Body of pancreas (tissue), 4 donors: ENCODE measurements at regions not wholly inside any gene's neighbourhood (a gene's known extent, or its start where the extent isn't known, plus 50 kb on each side); places are given as distances from the start of the nearest gene placed in this dataset.

ENCODE experiments used
- ATAC-seq: fragments of 150-250 bp; one replicate; pipeline ENCODE4 v1.9.1; 2016
- DNase-seq, 4 donors: peaks; one replicate each; pipeline ENCODE4 v3.0.0-alpha.2; 2019
- H3K27ac ChIP-seq, 4 donors: fragments of 200-600 bp; sonication (generic); 1 replicate in 3 of 4; 2 replicates in 1 of 4; pipeline versions ENCODE4 v1.5.1 to v1.6.1; 2016 to 2019; ENCODE audit warnings: mild to moderate bottlenecking in 1 of 4, mixed read lengths in 1 of 4, moderate library complexity in 1 of 4
- H3K27me3 ChIP-seq, 2 donors: fragments of 200-600 bp; sonication (generic); one replicate each; pipeline ENCODE4 v1.6.0; 2016; ENCODE audit warnings: mild to moderate bottlenecking in 1 of 2
- H3K36me3 ChIP-seq, 2 donors: fragments of 200-600 bp; sonication (generic); replicated peaks in 1 of 2; 2 replicates each; pipeline ENCODE4 v1.5.1; 2016; ENCODE audit warnings: low read depth in 2 of 2; ENCODE audit not compliant: insufficient read depth in 1 of 2
- H3K4me1 ChIP-seq: fragments of 200-600 bp; sonication (generic); one replicate; pipeline ENCODE4 v1.6.0; 2016
- H3K4me3 ChIP-seq, 2 donors: fragments of 200-600 bp; sonication (generic); 1 replicate in 1 of 2; 2 replicates in 1 of 2; pipeline ENCODE4 v1.5.1; 2016 to 2019
- H3K9me3 ChIP-seq, 3 donors: fragments of 200-600 bp; sonication (generic); 1 replicate in 2 of 3; 2 replicates in 1 of 3; pipeline ENCODE4 v1.5.1; 2016
- POLR2A ChIP-seq, 3 donors: fragments of 450-650 bp; IDR thresholded peaks; one replicate each; pipeline ENCODE4 v1.6.1; 2016; ENCODE audit warnings: antibody characterized with exemption in 3 of 3, mild to moderate bottlenecking in 2 of 3
- WGBS, 2 donors: methylation state at CpG; one replicate each; pipeline ENCODE4 v1.1.5; 2017; 5-methylcytosine and 5-hydroxymethylcytosine counted together
- intact Hi-C: fragments of 100-400 bp; cut with DNase I; formaldehyde crosslinking; loops from one replicate; pipeline ENCODE4 v1.15.1; 2023
- TF ChIP-seq, protein P1 (sequence below), 7 experiments: fragments of 450-650 bp in 4 of 7; fragments of 200-600 bp in 3 of 7; sonication (generic) in 3 of 7; IDR thresholded peaks; one replicate each; pipeline ENCODE4 v1.5.1; 2016 to 2019; ENCODE audit warnings: antibody characterized with exemption in 7 of 7

- Histone ChIP-seq H3K4me1 (no peaks in the 10 kb centered on the region), H3K36me3 (no peaks in the 10 kb centered on the region), H3K9me3 (no peaks in the 10 kb centered on the region), H3K27me3 (no peaks in the 10 kb centered on the region), H3K4me3 (no peak overlapping the region), H3K27ac (no peak overlapping the region)
- intact Hi-C loops: no loop called here
- DNase-seq: no peak
- ATAC-seq: no peak
- 35 to 54% methylated on average over 2 to 3 of the region's 3 CpGs for WGBS, 2 donors
- TF ChIP-seq, protein P1, sequence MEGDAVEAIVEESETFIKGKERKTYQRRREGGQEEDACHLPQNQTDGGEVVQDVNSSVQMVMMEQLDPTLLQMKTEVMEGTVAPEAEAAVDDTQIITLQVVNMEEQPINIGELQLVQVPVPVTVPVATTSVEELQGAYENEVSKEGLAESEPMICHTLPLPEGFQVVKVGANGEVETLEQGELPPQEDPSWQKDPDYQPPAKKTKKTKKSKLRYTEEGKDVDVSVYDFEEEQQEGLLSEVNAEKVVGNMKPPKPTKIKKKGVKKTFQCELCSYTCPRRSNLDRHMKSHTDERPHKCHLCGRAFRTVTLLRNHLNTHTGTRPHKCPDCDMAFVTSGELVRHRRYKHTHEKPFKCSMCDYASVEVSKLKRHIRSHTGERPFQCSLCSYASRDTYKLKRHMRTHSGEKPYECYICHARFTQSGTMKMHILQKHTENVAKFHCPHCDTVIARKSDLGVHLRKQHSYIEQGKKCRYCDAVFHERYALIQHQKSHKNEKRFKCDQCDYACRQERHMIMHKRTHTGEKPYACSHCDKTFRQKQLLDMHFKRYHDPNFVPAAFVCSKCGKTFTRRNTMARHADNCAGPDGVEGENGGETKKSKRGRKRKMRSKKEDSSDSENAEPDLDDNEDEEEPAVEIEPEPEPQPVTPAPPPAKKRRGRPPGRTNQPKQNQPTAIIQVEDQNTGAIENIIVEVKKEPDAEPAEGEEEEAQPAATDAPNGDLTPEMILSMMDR (IDR thresholded peaks at IDR 0.05): no peak
- no peak for TF ChIP-seq POLR2A (IDR thresholded peaks at IDR 0.05)
Observed at GRCh38 chr16:8260140-8260539, 330.2 kb downstream of the TMEM114 start.

GRCh38 chr16:8258523-8258922 lies 331.8 kb downstream of the TMEM114 start:
- Histone ChIP-seq H3K36me3 (no peaks in the 10 kb centered on the region), H3K27me3 (no peaks in the 10 kb centered on the region), H3K4me3 (no peak overlapping the region), H3K27ac (no peak overlapping the region), H3K4me1 (no peaks in the 10 kb centered on the region), H3K9me3 (no peaks in the 10 kb centered on the region)
- WGBS, 2 donors: 65 to 76% methylated on average over 7 of the region's 7 CpGs
- TF ChIP-seq POLR2A (IDR thresholded peaks at IDR 0.05): no peak
- TF ChIP-seq, protein P1 (IDR thresholded peaks at IDR 0.05): no peak
- DNase-seq (no peak), ATAC-seq (no peak)
- intact Hi-C loops: no loop called here

DNA sequence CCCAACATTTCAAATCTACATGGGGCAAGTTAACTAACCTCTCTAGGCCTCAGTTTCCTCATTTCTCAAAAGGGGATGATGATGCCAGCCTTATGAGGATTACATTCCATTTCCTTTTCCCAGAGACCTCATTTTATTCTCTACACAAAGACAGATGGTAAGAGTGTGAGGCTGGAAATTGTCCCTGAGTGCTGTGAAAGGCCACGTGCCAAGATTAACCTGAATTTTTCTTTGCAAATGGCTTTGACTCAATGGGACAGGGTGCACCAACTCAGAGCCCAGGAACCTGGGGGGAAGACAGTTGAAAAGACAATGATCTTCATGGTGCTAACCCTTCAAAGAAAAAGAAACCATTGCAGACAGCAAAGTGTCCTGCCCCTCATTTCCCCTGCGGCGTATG lies 332.8 kb downstream of the TMEM114 start:
- 85% methylated on average over 3 of the region's 3 CpGs for whole genome bisulfite sequencing, 2 donors
- no peak for ATAC-seq
- Histone ChIP-seq H3K36me3 (no peaks in the 10 kb centered on the region), H3K4me1 (no peaks in the 10 kb centered on the region), H3K27ac (no peak overlapping the region), H3K4me3 (no peak overlapping the region), H3K9me3 (no peaks in the 10 kb centered on the region), H3K27me3 (no peaks in the 10 kb centered on the region)
- intact Hi-C loops: no loop called here
- TF ChIP-seq POLR2A (IDR thresholded peaks at IDR 0.05): no peak
- no peak for DNase-seq

- 33 to 40% methylated on average over 4 of the region's 4 CpGs for WGBS, 2 donors
- intact Hi-C loops: no loop called here
- H3K4me3 ChIP-seq: no peak overlapping the region
- DNase-seq (no peak), ATAC-seq (no peak)
- no peaks in the 10 kb centered on the region for H3K4me1 ChIP-seq
- TF ChIP-seq, protein P1 (IDR thresholded peaks at IDR 0.05): no peak
- no peak for TF ChIP-seq POLR2A (IDR thresholded peaks at IDR 0.05)
- no peaks in the 10 kb centered on the region for H3K36me3 ChIP-seq
- no peaks in the 10 kb centered on the region for H3K27me3 ChIP-seq
- no peaks in the 10 kb centered on the region for H3K9me3 ChIP-seq
- H3K27ac ChIP-seq: no peak overlapping the region
Observed at GRCh38 chr16:8254405-8254804, 335.9 kb downstream of the TMEM114 start.

DNA sequence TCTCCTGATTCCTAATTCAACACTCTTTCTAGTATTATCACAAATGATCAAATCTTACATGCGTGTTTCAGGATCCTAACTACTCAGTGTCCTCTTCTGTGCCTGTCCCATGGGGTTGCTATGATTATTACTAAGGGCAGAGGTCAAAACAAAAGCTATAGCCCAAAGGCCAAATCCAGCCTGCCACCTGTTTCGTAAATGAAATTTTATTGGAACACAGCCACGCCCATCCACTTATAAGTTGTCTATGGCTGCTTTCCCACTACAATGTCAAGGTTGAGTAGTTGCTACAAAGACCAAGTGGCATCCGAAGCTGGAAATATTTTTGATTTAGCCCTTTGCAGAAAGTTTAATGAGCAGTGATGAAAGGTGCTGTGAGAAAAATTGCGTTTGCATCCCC lies 336.6 kb downstream of the TMEM114 start:
- Histone ChIP-seq H3K9me3 (no peaks in the 10 kb centered on the region), H3K27ac (no peak overlapping the region), H3K36me3 (no peaks in the 10 kb centered on the region), H3K4me3 (no peak overlapping the region), H3K27me3 (no peaks in the 10 kb centered on the region), H3K4me1 (no peaks in the 10 kb centered on the region)
- no peak for ATAC-seq
- TF ChIP-seq, protein P1 (IDR thresholded peaks at IDR 0.05): no peak
- TF ChIP-seq POLR2A (IDR thresholded peaks at IDR 0.05): no peak
- no peak for DNase-seq
- 74 to 75% methylated on average over 5 of the region's 5 CpGs for WGBS, 2 donors
- intact Hi-C loops: no loop called here
